T-helper 9 cell (primary cell): ENCODE measurements at regions not wholly inside any gene's neighbourhood (a gene's known extent, or its start where the extent isn't known, plus 50 kb on each side); places are given as distances from the start of the nearest gene placed in this dataset.
"Not testable (repeated sequence)": the region's sequence is repeated elsewhere in the genome, so short reads cannot be mapped to it uniquely, and the experiment has no call there.

Experiments used
- DNase-seq: peaks from one replicate; pipeline ENCODE4 v3.0.0-alpha.2; 2020

GRCh38 chr18:4758980-4759379 is 303.9 kb upstream of the DLGAP1 start:
- DNase-seq: no peak

- DNase-seq: no peak
Observed at GRCh38 chr18:4755848-4756247, 300.7 kb upstream of the DLGAP1 start.

DNA sequence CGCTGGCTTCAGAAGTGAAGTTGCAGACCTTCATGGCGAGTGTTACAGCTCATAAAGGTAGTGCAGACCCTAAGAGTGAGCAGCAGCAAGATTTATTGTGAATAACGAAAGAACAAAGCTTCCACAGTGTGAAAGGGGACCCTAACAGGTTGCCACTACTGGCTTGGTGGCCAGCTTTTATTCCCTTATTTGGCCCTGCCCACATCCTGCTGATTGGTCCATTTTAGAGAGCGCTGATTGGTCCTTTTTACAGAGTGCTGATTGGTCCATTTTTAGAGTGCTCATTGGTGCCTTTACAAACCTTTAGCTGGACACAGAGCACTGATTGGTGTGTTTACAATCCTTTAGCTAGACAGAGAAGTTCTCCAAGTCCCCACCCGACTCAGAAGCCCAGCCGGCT is 298.0 kb upstream of the DLGAP1 start:
- not testable (repeated sequence) for DNase-seq

GRCh38 chr18:4751523-4751922 is 296.4 kb upstream of the DLGAP1 start:
- no peak for DNase-seq

DNA sequence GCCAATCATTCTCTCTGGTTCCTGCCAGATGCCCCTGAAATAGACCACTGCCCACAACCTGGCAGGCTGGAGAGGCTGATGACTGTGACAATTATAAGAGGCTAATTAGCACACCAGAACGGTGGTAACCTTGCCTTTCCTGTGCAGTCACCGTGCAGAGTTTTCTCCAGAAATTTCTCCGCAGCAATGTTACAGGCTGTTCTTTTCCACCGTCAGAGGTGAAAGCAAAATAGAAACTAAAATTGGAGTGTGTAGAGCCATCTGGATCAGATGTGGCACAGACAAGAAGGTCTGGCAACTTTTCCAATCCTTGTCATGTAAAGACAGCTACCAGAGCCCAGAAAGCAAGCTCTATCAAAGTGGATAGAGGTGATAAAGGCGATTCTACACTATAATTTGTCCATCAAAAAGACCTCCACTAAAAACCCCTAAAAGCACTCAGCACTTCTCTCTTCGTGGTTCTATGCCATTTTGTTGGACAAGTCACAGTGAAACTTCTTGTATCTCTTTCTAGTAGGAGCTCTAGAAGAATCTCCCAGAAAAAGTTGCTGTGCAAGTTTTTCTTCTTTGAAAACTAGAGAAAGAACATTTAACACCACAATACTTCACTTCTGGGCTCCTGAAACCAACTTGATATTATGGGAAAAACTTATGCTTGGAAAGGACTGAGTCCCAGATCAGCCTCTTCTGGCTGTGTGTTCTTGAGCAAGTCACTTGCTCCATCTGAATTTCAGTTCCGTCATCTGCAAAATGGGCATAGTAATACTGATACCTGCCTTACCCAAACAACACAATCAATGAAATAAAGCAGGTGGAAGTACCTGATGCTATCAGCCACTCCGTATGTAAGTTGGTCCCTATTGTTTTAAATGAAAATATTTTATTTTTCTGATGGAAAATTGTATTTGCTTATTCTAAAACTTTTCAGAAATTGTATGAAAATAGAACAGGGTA is 295.6 kb upstream of the DLGAP1 start:
- DNase-seq: no peak

- DNase-seq: no peak
Observed at GRCh38 chr18:4748975-4749374, 293.9 kb upstream of the DLGAP1 start.

GRCh38 chr18:4734903-4735302 is 279.8 kb upstream of the DLGAP1 start:
- DNase-seq: no peak

DNA sequence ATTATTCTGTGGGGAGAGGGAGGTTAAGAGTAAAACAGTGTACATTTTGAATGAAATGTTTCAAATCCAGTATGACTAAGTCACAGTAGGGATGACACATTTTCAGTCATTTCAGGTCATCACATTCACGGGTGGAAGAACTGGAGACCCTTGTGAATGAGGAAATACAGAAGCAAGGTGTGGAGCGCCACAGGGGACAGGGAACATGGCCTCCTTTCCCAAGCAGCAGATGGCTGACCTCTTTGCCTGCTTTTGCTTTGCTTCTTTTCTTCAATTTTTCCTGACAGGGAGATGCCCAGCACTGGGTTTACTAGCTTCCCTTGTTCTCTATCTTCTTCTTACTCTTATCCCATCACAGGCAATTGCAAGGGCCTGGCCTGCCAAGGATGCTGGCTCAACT is 278.9 kb upstream of the DLGAP1 start:
- DNase-seq: no peak

- no peak for DNase-seq
Observed at GRCh38 chr18:4721545-4721944, 266.4 kb upstream of the DLGAP1 start.

GRCh38 chr18:4720518-4720917 is 265.4 kb upstream of the DLGAP1 start:
- no peak for DNase-seq

GRCh38 chr18:4705894-4706293 is 250.8 kb upstream of the DLGAP1 start:
- DNase-seq: no peak

GRCh38 chr18:4704781-4705180 is 249.7 kb upstream of the DLGAP1 start:
- no peak for DNase-seq

DNA sequence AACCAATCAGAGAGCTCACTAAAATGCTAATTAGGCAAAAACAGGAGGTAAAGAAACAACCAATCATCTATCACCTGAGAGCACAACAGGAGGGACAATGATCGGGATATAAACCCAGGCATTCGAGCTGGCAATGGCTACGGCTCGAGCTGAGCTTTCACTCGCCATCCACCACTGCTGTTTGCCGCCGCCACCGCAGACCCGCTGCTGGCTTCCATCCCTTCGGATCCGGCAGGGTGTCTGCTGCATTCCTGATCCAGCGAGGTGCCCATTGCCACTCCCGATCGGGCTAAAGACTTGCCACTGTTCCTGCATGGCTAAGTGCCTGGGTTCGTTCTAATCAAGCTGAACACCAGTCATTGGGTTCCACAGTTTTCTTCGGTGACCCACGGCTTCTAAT is 236.7 kb upstream of the DLGAP1 start:
- no peak for DNase-seq

GRCh38 chr18:4678685-4679084 is 223.6 kb upstream of the DLGAP1 start:
- not testable (repeated sequence) for DNase-seq

GRCh38 chr18:4677006-4677405 is 221.9 kb upstream of the DLGAP1 start:
- no peak for DNase-seq

- DNase-seq: no peak
Observed at GRCh38 chr18:4672162-4672561, 217.1 kb upstream of the DLGAP1 start.

GRCh38 chr18:4658804-4659203 is 203.7 kb upstream of the DLGAP1 start:
- no peak for DNase-seq

GRCh38 chr18:4653418-4653817 is 198.3 kb upstream of the DLGAP1 start:
- no peak for DNase-seq

GRCh38 chr18:4641771-4642368 is 186.8 kb upstream of the DLGAP1 start:
- DNase-seq: no peak

DNA sequence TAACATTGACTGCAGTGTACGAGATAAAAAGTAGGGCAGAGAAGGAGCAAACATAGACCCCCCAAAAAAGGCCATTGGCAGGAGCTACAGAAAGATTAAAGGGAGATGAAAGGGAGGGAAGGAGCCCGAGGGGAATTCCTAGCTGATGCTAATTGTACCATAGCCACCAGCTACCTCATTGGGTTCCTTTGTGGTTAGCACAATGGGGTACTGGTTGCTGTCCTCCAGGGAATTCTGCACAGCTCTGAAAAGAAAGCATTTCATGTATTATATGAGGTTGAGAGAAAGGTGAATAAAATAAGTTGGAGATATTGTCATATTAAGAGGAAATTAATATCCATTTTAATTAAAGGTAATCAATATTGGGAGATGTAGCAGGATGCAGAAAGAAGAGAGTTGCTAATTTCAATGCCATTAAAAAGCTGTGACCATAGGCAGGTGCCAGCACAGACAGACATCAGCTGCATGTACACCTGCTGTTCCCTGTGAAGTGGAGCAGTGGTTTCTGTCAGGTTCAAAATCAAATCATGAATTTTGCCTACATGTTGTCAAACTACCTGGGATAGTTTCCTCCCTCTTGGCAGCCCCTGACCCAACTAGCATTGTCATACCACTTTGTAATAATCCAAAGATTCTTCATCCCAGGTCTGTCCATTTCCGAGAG is 185.4 kb upstream of the DLGAP1 start:
- DNase-seq: no peak

DNA sequence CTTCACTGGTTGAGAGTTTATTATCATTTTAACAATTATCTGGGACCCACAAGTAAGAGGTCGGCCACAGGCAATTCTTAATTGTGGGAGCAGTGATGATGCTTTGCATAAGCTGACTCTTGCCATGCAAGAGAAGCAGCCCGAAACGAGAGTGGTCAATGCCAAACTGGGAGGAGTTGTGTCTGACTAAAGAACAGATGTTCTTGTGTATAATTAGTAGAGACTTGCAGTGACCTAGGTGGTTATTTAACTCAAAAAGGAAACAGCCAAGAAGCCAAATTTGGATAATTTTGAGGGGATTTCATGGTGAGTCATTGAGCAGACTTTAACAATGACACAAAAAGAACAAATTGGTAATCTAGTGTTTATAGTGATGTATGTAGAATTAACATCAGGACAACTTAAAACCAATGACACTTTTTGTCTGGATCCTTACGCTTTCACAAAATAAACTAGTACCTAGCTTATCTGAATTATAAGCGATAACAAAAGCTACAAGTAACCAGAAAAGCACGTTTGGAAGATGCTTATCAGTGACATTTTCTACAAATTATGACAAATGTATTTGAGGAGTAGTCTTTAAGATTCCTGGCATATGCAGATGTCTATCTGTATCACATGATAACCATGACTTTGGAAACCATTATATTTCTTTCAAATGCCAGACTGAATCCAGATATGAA is 184.7 kb upstream of the DLGAP1 start:
- no peak for DNase-seq

GRCh38 chr18:4638680-4639079 is 183.6 kb upstream of the DLGAP1 start:
- DNase-seq: no peak

DNA sequence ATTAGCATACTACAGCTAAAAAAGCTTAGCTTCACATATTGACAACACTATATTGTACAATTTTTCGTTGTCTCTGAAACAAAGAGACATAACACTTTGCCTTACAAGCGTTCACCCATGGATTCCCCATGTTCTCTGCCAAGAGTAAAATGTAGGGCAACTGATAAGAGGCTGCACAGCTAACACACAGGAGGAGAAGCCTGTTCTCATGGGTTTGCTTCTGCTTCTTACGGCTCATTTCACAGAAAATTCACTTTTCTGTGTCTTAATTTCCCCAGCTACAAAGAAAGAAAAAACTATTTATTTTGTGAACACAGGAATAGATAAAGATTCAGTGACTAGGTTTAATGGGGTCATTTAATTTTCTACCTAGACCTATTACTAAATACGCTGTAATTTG is 182.8 kb upstream of the DLGAP1 start:
- no peak for DNase-seq
